ENCODE measurements at regions not wholly inside any gene's neighbourhood (a gene's known extent, or its start where the extent isn't known, plus 50 kb on each side); places are given as distances from the start of the nearest gene placed in this dataset.

GRCh38 chr2:58569475-58570185, 328.5 kb upstream of the FANCL start:
- no peak for TF ChIP-seq CTCF (IDR thresholded peaks at IDR 0.05; ENCODE audit: insufficient read depth, low read length)
- no peak for DNase-seq (ENCODE audit: low read depth)
- H3K4me3 ChIP-seq (ENCODE audit: low read depth, low read length): no peak overlapping the region

GRCh38 chr2:58568901-58569300, 327.8 kb upstream of the FANCL start:
- no peak for TF ChIP-seq CTCF (IDR thresholded peaks at IDR 0.05; ENCODE audit: insufficient read depth, low read length)
- no peak overlapping the region for H3K4me3 ChIP-seq (ENCODE audit: low read depth, low read length)
- no peak for DNase-seq (ENCODE audit: low read depth)

- no peak overlapping the region for H3K4me3 ChIP-seq (ENCODE audit: low read depth, low read length)
- DNase-seq (ENCODE audit: low read depth): no peak
- TF ChIP-seq CTCF (IDR thresholded peaks at IDR 0.05; ENCODE audit: insufficient read depth, low read length): no peak
Measured at GRCh38 chr2:58562276-58562675, 321.2 kb upstream of the FANCL start.

GRCh38 chr2:58560531-58560930, 319.4 kb upstream of the FANCL start:
- H3K4me3 ChIP-seq (ENCODE audit: low read depth, low read length): no peak overlapping the region
- no peak for DNase-seq (ENCODE audit: low read depth)
- TF ChIP-seq CTCF (IDR thresholded peaks at IDR 0.05; ENCODE audit: insufficient read depth, low read length): no peak

GRCh38 chr2:58558881-58559280, 317.8 kb upstream of the FANCL start:
- no peak for TF ChIP-seq CTCF (IDR thresholded peaks at IDR 0.05; ENCODE audit: insufficient read depth, low read length)
- H3K4me3 ChIP-seq (ENCODE audit: low read depth, low read length): no peak overlapping the region
- DNase-seq (ENCODE audit: low read depth): no peak

GRCh38 chr2:58557176-58557575, 316.1 kb upstream of the FANCL start:
- DNase-seq (ENCODE audit: low read depth): no peak
- TF ChIP-seq CTCF (IDR thresholded peaks at IDR 0.05; ENCODE audit: insufficient read depth, low read length): no peak
- no peak overlapping the region for H3K4me3 ChIP-seq (ENCODE audit: low read depth, low read length)

- no peak for TF ChIP-seq CTCF (IDR thresholded peaks at IDR 0.05; ENCODE audit: insufficient read depth, low read length)
- peak; percentile 2 for DNase-seq (ENCODE audit: low read depth)
- no peak overlapping the region for H3K4me3 ChIP-seq (ENCODE audit: low read depth, low read length)
Measured at GRCh38 chr2:58553937-58554336, 312.8 kb upstream of the FANCL start.

Measured in fibroblast of the aortic adventitia (primary cell).